Occipital lobe (tissue), 1 donor: ENCODE measurements at regions not wholly inside any gene's neighbourhood (a gene's known extent, or its start where the extent isn't known, plus 50 kb on each side); places are given as distances from the start of the nearest gene placed in this dataset.
"Not testable (repeated sequence)": the region's sequence is repeated elsewhere in the genome, so short reads cannot be mapped to it uniquely, and the experiment has no call there.

Source experiments
- DNase-seq: peaks from one replicate; lab custom pipeline; 2025; lab: John Stamatoyannopoulos, UW

DNA sequence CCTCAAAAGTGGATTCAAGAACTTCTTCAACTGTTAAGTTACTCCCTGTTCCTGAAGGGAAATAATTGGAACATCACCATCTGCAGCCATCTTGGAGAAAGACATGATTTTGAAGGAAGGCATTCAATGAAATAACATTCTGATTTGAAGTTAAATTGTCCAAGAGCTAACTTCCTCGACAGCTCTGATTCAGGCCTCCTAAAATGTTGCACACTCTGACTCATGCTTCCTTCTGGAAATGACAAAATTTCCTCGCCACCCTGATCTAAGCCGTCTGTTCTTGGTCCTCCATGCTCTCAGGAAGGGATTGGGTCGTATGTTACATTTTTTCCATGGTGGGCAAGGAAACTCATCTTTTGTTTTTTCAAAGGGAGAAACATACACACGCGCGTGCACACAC, 496.9 kb upstream of the DIPK2B start:
- no peak for DNase-seq

- DNase-seq: no peak
Observed at GRCh38 chrX:45696736-45697135, 496.1 kb upstream of the DIPK2B start.

DNA sequence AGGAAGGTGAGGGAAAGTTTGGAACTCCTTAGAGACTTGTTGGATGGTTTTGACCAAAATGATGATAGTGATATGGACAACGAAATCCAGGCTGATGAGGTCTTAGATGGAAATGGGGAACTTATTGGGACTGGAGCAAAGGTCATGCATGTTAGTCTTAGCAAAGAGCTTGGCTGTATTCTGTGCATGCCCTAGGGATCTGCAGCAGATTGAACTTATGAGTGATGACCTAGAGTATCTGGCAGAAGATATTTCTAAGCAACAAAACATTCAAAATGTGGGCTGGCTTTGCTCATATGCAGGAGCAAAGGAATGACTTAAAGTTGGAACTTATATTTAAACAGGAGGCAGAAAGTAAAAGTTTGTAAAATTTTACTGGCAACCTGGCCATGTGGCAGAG, 489.3 kb upstream of the DIPK2B start:
- no peak for DNase-seq

- DNase-seq: no peak
Observed at GRCh38 chrX:45683914-45684313, 483.2 kb upstream of the DIPK2B start.

- DNase-seq: no peak
Observed at GRCh38 chrX:45681891-45682290, 481.2 kb upstream of the DIPK2B start.

GRCh38 chrX:45669715-45670340, 469.2 kb upstream of the DIPK2B start:
- DNase-seq: no peak

GRCh38 chrX:45668686-45669443, 468.2 kb upstream of the DIPK2B start:
- no peak for DNase-seq

- no peak for DNase-seq
Observed at GRCh38 chrX:45667666-45668065, 467.0 kb upstream of the DIPK2B start.

DNA sequence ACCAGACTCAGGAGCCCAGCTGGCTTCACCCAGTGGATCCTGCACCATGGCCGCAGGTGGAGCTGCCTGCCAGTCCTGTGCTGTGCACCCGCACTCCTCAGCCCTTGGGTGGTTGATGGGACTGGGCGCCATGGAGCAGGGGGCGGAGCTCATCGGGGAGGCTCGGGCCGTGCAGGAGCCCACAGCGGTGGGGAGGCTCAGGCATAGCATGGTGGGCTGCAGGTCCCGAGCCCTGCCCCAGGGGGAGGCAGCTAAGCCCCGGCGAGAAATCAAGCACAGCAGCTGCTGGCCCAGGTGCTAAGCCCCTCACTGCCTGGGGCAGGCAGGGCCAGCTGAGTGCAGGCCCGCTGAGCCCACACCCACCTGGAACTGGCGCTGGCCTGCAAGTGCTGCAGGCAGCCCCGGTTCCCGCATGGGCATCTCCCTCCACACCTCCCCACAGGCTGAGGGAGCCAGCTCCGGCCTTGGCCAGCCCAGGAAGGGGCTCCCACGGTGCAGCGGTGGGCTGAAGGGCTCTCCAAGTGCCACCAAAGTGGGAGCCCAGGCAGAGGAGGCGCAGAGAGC, 464.1 kb upstream of the DIPK2B start:
- no peak for DNase-seq

DNA sequence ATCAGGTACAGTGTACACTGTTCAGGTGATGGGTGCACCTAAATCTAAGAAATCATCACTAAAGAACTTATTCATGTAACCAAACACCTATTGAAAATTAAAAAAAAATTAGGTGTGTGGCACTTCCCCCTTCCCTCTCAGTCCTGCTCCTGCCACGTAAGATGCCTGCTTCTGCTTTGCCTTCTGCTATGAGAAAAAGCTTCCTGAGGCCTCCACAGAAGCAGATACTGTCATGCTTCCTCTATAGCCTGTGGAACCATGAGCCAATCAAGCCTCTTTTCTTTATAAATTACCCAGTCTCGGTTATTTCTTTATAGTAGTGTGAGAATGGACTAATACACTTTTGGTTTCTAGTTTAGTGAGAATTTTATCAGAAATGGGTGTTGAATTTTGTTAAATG, 459.8 kb upstream of the DIPK2B start:
- no peak for DNase-seq

DNA sequence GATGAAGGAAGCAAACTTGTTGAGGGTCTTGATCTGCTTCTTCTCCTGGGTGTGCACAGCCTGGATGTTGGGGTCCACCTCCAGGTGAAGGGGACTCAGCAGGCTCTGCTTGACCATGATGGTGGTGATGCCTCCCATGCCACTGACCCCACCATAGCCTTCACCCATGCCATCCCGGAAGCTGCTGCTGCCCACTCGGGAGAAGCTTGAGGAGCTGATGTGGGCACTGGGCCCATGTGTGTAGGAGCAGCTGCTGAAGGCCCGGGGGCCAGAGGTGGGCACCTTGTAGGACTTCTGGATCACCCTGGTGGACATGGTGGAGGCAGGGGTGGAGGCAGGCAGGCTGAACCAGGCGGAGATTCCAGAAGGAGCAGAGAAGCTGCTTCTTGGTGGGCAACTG, 432.7 kb upstream of the DIPK2B start:
- no peak for DNase-seq

DNA sequence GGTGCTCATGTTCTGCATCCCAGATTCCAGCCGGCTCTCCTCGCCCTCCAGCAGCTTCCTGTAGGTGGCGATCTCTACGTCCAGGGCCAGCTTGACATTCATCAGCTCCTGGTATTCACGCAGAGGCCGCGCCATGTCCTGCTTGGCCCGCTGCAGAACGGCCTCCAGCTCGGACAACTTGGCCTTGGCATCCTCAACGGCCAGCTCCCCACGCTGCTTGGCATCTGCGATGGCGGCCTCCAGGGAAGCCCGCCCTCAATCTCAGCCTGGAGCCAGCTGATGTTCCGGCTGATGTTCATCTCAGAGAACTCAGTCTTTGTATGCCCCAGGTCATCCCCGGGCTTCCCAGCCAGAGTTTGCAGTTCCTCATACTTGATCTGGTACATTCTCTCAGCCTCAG, 431.8 kb upstream of the DIPK2B start:
- DNase-seq: no peak

- DNase-seq: no peak
Observed at GRCh38 chrX:45630078-45630477, 429.4 kb upstream of the DIPK2B start.

- no peak for DNase-seq
Observed at GRCh38 chrX:45628041-45628440, 427.4 kb upstream of the DIPK2B start.

- no peak for DNase-seq
Observed at GRCh38 chrX:45623266-45623665, 422.6 kb upstream of the DIPK2B start.

GRCh38 chrX:45622538-45622937, 421.9 kb upstream of the DIPK2B start:
- DNase-seq: no peak

GRCh38 chrX:45622042-45622423, 421.4 kb upstream of the DIPK2B start:
- no peak for DNase-seq

DNA sequence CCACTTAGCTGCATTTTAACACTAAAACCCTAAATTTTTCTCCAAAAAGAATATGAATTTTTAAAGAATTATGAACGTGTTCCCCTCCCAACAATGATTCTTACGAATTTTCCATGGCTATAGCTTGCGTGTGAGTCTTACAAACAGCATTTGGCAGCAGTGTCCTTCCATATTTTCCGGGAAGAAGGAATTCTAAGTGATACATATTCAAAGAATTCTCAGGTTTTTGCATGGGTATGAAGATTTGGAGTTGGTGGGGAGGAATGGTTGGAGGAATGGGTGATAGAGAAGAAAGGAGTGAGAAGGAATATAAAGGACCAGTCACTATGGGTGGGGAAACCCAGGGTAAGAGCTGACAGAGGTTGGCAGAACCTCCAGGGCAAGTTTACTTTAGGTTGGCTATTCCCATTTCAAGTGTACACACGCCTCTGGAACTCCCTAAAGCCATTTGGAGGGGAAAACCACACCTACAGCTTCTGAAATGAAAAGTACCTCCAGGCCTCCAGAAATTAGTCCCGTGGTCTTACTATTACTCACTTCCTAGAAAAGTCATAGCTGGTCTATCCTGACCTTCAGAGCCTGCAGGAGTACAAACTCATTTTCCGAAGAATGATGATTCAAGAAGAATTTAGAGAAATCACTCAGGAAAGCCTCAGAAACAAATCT, 420.8 kb upstream of the DIPK2B start:
- no peak for DNase-seq

DNA sequence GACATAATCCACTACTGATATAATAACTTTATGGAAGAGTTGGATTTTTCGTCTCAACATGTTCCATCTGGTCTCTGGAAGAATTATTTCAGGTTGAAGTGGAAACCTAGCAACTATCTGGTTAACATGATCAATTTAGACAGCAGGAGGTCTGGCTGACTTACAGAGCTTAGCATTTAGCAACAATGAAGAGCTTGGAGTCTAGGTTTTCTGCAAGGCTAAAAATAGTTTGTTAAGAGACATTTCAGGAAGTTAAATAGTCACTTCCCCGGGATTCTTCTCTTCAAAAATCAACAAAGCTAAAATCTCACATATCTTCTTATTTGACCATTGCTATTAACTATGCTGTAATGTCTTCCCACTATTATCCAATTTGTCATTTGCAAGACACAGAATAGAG, 418.6 kb upstream of the DIPK2B start:
- no peak for DNase-seq

DNA sequence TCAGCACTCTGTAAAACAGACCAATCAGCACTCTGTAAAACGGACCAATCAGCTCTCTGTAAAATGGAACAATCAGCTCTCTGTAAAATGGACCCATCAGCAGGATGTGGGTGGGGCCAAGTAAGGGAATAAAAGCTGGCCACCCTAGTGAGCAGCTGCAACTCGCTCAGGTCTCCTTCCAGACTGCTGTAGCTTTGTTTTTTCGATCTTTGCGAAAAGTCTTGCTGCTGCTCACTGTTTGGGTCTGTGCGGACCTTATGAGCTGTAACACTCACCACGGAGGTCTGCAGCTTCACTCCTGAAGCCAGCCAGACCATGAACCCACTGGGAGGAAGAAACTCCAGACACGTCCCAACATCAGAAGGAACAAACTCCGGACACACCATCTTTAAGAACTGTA, 414.9 kb upstream of the DIPK2B start:
- not testable (repeated sequence) for DNase-seq

DNA sequence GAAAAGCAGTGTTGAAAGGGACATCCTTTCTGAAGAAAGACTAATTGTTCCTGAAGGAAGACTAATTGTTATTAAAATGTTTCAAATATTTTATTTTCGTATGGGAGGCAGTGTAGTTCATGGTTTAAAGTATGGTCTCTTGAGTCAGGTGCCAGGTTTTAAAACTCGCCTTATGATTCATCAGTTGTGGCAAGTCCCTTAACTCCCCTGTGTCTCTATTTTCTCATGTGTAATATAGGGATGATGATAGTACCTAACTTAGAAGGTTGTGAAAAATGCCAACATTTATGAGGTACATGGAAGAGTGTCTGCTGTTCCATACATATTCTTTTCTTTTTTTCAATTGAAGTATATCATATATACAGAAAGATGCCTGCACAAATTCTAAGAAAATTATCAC, 414.2 kb upstream of the DIPK2B start:
- no peak for DNase-seq

DNA sequence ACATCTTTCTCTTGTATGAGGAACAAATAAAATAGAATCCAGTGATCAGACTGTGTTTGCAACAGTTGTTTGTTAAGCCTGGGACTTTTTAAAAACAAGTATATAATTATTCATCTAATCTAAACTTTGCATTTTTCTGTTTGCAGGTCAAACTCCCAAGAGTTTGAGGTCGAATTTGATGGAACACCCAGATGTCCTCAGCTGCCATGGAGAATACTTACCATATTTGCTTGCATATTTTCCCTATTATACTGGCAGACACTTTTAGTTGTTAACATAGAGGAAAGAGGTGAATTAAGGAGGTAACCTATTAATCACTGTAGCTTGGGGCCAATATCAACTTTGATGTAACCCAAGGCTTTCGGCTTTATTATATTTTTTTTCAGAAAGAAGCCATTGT, 401.5 kb upstream of the DIPK2B start:
- no peak for DNase-seq

- DNase-seq: no peak
Observed at GRCh38 chrX:45601052-45601451, 400.4 kb upstream of the DIPK2B start.
